ENCODE measurements at regions not wholly inside any gene's neighbourhood (a gene's known extent, or its start where the extent isn't known, plus 50 kb on each side); places are given as distances from the start of the nearest gene placed in this dataset.

DNA sequence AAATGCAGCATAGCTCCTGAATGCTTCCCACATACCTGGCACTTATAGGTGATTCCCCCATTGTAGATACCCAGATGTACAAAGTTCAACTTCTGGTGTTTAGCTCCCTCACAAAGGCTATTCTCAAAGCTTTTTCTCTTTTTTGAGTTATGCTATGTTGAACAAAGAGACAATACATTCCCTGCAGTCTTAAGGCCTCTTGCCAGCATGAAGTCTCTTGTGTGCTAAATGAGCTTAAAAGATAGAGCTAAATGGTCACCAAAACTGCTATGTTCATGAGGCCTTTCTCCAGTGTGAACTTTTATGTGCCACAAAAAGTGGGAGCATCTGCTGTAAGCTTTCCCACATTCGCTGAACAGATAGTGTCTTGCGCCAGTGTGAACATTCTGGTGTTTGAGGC lies 111.2 kb upstream of the TMEM47 start:
- TF ChIP-seq, protein P1, sequence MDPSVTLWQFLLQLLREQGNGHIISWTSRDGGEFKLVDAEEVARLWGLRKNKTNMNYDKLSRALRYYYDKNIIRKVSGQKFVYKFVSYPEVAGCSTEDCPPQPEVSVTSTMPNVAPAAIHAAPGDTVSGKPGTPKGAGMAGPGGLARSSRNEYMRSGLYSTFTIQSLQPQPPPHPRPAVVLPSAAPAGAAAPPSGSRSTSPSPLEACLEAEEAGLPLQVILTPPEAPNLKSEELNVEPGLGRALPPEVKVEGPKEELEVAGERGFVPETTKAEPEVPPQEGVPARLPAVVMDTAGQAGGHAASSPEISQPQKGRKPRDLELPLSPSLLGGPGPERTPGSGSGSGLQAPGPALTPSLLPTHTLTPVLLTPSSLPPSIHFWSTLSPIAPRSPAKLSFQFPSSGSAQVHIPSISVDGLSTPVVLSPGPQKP (IDR thresholded peaks at IDR 0.05; ENCODE audit: low read depth, low read length), result no peak
- TF ChIP-seq BHLHE40 (IDR thresholded peaks at IDR 0.05; ENCODE audit: low read depth, low read length), result no peak
- no peak for TF ChIP-seq POLR2A (IDR thresholded peaks at IDR 0.05; ENCODE audit: low read length)
- TF ChIP-seq CEBPB (IDR thresholded peaks at IDR 0.05), result no peak
- no peak for TF ChIP-seq RCOR1 (IDR thresholded peaks at IDR 0.05; ENCODE audit: low read depth, low read length)
- TF ChIP-seq, protein P2, sequence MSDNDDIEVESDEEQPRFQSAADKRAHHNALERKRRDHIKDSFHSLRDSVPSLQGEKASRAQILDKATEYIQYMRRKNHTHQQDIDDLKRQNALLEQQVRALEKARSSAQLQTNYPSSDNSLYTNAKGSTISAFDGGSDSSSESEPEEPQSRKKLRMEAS (IDR thresholded peaks at IDR 0.05), result no peak
- TF ChIP-seq, protein P3, sequence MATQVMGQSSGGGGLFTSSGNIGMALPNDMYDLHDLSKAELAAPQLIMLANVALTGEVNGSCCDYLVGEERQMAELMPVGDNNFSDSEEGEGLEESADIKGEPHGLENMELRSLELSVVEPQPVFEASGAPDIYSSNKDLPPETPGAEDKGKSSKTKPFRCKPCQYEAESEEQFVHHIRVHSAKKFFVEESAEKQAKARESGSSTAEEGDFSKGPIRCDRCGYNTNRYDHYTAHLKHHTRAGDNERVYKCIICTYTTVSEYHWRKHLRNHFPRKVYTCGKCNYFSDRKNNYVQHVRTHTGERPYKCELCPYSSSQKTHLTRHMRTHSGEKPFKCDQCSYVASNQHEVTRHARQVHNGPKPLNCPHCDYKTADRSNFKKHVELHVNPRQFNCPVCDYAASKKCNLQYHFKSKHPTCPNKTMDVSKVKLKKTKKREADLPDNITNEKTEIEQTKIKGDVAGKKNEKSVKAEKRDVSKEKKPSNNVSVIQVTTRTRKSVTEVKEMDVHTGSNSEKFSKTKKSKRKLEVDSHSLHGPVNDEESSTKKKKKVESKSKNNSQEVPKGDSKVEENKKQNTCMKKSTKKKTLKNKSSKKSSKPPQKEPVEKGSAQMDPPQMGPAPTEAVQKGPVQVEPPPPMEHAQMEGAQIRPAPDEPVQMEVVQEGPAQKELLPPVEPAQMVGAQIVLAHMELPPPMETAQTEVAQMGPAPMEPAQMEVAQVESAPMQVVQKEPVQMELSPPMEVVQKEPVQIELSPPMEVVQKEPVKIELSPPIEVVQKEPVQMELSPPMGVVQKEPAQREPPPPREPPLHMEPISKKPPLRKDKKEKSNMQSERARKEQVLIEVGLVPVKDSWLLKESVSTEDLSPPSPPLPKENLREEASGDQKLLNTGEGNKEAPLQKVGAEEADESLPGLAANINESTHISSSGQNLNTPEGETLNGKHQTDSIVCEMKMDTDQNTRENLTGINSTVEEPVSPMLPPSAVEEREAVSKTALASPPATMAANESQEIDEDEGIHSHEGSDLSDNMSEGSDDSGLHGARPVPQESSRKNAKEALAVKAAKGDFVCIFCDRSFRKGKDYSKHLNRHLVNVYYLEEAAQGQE (IDR thresholded peaks at IDR 0.05), result no peak
- TF ChIP-seq KDM1A (IDR thresholded peaks at IDR 0.05; ENCODE audit: low read depth), result no peak
- TF ChIP-seq, protein P4, sequence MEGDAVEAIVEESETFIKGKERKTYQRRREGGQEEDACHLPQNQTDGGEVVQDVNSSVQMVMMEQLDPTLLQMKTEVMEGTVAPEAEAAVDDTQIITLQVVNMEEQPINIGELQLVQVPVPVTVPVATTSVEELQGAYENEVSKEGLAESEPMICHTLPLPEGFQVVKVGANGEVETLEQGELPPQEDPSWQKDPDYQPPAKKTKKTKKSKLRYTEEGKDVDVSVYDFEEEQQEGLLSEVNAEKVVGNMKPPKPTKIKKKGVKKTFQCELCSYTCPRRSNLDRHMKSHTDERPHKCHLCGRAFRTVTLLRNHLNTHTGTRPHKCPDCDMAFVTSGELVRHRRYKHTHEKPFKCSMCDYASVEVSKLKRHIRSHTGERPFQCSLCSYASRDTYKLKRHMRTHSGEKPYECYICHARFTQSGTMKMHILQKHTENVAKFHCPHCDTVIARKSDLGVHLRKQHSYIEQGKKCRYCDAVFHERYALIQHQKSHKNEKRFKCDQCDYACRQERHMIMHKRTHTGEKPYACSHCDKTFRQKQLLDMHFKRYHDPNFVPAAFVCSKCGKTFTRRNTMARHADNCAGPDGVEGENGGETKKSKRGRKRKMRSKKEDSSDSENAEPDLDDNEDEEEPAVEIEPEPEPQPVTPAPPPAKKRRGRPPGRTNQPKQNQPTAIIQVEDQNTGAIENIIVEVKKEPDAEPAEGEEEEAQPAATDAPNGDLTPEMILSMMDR (IDR thresholded peaks at IDR 0.05), result no peak
- TF ChIP-seq MAZ (IDR thresholded peaks at IDR 0.05; ENCODE audit: borderline replicate concordance, low read depth, low read length), result no peak
